ENCODE measurements at regions not wholly inside any gene's neighbourhood (a gene's known extent, or its start where the extent isn't known, plus 50 kb on each side); places are given as distances from the start of the nearest gene placed in this dataset.
A peak's percentile ranks its signal among the peaks of the same experiment; 100 is the strongest.

DNA sequence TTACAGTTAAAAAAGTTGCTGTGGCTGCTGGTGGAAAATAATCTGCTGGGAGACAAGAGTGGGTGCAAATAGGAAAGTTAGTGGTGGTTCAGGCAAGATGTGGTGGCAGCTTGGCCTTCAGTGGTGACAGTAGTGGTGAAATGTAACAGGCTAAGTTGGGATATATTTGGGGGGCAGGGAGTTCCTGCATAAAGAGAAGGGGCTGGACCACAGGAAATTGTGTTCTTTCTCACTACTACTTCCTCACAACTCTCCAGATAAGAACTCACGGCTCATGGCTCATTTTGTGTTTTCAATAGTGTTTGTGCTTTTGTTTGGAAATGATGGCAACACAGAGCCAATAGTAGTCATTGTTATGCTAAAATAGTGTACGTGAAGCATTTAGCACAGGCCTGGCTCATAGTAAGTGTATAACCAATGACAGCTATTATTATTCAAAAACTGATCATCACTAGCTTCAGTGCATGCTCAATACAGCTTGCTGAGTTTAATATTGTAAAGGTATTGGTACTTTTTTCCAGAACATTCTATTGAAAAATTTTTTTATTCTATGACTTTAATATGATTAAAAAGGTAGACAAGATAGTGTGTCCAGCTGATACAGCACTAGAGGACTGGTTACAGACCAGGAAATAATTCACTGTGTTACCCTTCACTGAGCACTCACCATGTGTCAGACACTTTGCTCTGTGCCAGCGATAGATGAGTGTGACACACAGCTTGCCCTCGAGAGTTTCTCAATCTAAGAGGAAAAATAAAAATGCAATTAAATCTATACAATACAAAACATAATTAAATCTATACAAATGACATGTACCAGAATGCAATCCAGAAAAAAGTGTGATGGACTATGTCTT lies 209.8 kb downstream of the POU4F1 start:
- H3K4me1 ChIP-seq (ENCODE audit: control insufficient read depth in 5 of 5, insufficient read depth in 5 of 5, low read length in 5 of 5), result no peaks in the 10 kb centered on the region
- TF ChIP-seq, protein P1, sequence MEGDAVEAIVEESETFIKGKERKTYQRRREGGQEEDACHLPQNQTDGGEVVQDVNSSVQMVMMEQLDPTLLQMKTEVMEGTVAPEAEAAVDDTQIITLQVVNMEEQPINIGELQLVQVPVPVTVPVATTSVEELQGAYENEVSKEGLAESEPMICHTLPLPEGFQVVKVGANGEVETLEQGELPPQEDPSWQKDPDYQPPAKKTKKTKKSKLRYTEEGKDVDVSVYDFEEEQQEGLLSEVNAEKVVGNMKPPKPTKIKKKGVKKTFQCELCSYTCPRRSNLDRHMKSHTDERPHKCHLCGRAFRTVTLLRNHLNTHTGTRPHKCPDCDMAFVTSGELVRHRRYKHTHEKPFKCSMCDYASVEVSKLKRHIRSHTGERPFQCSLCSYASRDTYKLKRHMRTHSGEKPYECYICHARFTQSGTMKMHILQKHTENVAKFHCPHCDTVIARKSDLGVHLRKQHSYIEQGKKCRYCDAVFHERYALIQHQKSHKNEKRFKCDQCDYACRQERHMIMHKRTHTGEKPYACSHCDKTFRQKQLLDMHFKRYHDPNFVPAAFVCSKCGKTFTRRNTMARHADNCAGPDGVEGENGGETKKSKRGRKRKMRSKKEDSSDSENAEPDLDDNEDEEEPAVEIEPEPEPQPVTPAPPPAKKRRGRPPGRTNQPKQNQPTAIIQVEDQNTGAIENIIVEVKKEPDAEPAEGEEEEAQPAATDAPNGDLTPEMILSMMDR (IDR thresholded peaks at IDR 0.05; ENCODE audit: control extremely low read depth, extremely low read depth), result no peak
- H3K27ac ChIP-seq (ENCODE audit: low read depth in 1 of 2, low read length in 1 of 2), result no peak overlapping the region
- no peak for ATAC-seq (ENCODE audit: insufficient read depth, low FRiP score)
- peak in 1 of 3 donors; percentile 42 for DNase-seq
- no peak overlapping the region for H3K4me3 ChIP-seq
- WGBS, 2 donors, result 55 to 58% methylated on average over 4 of the region's 4 CpGs
- H3K9ac ChIP-seq (ENCODE audit: insufficient read depth in 1 of 2, low read length in 2 of 2), result no peak overlapping the region
- H3K27me3 ChIP-seq (ENCODE audit: control insufficient read depth in 3 of 3, insufficient read depth in 3 of 3, low read length in 2 of 3), result no peaks in the 10 kb centered on the region
- no peaks in the 10 kb centered on the region for H3K36me3 ChIP-seq (ENCODE audit: control insufficient read depth in 4 of 4, insufficient read depth in 4 of 4, low read length in 4 of 4)
- H3K9me3 ChIP-seq (ENCODE audit: control insufficient read depth in 4 of 4, insufficient read depth in 3 of 4, low read length in 3 of 4), result no peaks in the 10 kb centered on the region

DNA sequence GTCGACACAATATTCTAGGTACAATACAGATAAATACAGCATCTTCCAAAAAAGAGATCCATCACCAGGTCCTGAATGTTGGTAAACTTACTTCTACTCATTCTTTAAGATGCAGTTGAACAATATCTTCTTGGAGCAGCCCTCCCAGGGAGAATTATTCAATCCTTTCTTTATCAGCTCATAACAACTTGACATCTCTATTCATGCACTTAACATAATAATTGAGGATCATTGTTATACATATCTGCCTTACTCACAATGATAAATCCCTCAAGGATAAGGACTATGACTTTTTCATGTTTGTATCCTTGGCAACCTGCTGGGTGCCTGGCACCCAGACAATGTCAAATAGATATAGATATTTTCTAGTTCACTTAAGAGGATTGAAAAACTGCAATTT lies 219.5 kb downstream of the POU4F1 start:
- Histone ChIP-seq H3K9ac (ENCODE audit: insufficient read depth in 1 of 2, low read length in 2 of 2) (no peak overlapping the region), H3K27ac (ENCODE audit: low read depth in 1 of 2, low read length in 1 of 2) (no peak overlapping the region), H3K4me1 (ENCODE audit: control insufficient read depth in 5 of 5, insufficient read depth in 5 of 5, low read length in 5 of 5) (peaks cover 0 to 33% (median 11%) of the 10 kb centered on the region in 5 donors), H3K27me3 (ENCODE audit: control insufficient read depth in 3 of 3, insufficient read depth in 3 of 3, low read length in 2 of 3) (no peaks in the 10 kb centered on the region), H3K4me3 (no peak overlapping the region), H3K9me3 (ENCODE audit: control insufficient read depth in 4 of 4, insufficient read depth in 3 of 4, low read length in 3 of 4) (no peaks in the 10 kb centered on the region), H3K36me3 (ENCODE audit: control insufficient read depth in 4 of 4, insufficient read depth in 4 of 4, low read length in 4 of 4) (no peaks in the 10 kb centered on the region)
- 85 to 87% methylated on average over 1 of the region's 1 CpG for WGBS, 2 donors
- TF ChIP-seq, protein P1 (IDR thresholded peaks at IDR 0.05; ENCODE audit: control extremely low read depth, extremely low read depth), result no peak
- ATAC-seq (ENCODE audit: insufficient read depth, low FRiP score), result no peak
- DNase-seq, result peak in 1 of 3 donors; percentile 34

DNA sequence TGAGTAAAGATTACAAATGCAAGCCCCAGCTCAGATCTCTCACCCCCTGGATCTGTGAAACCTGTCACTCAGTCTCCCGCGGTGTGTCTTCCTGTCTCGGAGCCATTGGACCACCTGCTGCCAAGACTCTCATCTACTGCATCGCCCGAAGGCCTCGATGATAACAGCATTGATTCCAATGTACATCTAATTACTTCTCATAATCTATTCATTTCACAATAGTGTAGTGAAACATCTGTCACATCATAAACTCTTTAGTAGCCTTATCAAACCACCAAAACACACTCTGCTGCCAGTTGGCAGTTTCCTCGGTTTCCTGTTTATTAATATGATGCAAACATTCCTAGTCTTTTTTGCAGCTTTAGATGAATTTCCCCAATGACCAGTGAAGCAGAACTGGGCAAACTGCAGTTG lies 220.3 kb downstream of the POU4F1 start:
- Histone ChIP-seq H3K4me3 (no peak overlapping the region), H3K27me3 (ENCODE audit: control insufficient read depth in 3 of 3, insufficient read depth in 3 of 3, low read length in 2 of 3) (no peaks in the 10 kb centered on the region), H3K36me3 (ENCODE audit: control insufficient read depth in 4 of 4, insufficient read depth in 4 of 4, low read length in 4 of 4) (no peaks in the 10 kb centered on the region), H3K4me1 (ENCODE audit: control insufficient read depth in 5 of 5, insufficient read depth in 5 of 5, low read length in 5 of 5) (peaks cover 0 to 33% (median 11%) of the 10 kb centered on the region in 5 donors), H3K27ac (ENCODE audit: low read depth in 1 of 2, low read length in 1 of 2) (no peak overlapping the region), H3K9me3 (ENCODE audit: control insufficient read depth in 4 of 4, insufficient read depth in 3 of 4, low read length in 3 of 4) (no peaks in the 10 kb centered on the region), H3K9ac (ENCODE audit: insufficient read depth in 1 of 2, low read length in 2 of 2) (no peak overlapping the region)
- ATAC-seq (ENCODE audit: insufficient read depth, low FRiP score) (no peak), DNase-seq (peak; percentile 90 to 99 (median 98))
- WGBS, 2 donors, result 41 to 69% methylated on average over 7 of the region's 7 CpGs
- TF ChIP-seq, protein P1 (IDR thresholded peaks at IDR 0.05; ENCODE audit: control extremely low read depth, extremely low read depth), result no peak
